ENCODE measurements at regions not wholly inside any gene's neighbourhood (a gene's known extent, or its start where the extent isn't known, plus 50 kb on each side); places are given as distances from the start of the nearest gene placed in this dataset.

DNA sequence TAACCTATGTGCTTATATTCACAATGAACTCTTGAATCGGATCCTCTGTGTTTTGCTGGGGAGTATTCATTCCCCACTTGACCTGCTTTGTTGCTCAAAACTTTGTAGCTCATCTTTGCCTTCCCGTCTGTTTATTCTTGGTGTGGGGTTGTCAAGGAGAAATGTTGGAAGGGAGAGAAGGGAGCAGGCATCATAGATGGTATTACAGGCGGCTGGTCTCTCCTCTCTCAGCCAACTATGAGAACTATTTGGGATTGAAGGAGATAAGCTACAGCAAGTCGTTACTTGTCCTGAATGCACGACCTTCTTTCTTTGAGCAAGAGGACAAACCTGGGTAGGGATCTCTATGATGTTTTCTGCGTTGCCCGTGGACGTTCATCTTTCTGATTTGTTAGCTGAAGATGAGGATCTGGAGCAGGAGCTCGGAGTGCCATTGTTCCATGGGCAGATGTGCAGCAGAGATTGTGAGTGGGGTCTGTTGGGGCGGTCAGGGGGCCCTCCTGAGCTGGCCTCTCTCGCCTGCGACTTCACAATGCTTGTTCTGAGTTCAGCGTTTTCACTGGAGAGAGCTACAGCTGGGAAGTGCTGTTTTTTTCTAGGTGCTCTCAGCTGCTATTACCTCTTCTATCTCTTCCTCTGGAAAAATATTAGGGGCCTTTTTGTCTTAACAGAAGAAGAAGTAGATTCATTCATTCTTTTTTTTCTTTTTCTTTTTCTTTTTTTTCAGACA, 126.9 kb upstream of the KLF6 start:
- DNase-seq (ENCODE audit: low read depth, low spot score), result peak; percentile 55

DNA sequence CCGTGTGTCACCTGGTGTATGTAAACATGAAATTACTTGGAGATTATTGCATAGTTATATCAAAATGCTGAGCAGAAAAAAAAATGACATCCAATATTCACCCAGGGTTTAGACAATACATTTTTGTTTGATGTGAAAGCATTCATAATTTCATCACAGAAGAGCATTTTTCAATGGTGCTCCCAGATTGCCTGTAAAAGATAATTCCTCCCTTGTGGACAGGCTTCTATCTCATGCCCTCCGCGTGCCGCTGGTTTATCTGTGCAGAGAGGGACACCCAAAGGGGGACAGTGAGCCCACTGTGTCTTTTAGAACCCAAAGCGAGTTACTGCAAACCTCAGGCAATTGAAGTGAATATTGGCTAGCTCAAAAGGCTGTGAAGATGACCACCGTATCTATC, 126.2 kb upstream of the KLF6 start:
- DNase-seq (ENCODE audit: low read depth, low spot score), result no peak

DNA sequence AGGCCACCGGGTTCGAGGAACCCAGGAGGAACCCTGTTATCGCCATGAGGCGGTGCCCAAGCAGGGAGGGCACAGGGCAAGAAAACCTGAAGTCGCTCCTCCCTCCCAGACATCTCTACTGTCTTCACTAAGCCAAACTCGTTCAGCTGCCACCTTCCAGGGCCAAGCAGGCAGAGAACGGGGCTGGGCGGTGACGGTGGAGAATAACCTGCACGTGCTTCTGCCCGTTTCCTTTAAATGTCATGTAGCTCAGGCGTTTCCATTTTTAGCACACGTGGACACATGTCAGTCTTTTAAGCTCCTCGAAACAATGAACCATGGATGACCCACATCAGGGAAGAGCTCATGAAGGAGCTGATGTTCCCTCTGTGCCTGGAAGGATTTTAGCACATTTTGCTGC, 124.3 kb upstream of the KLF6 start:
- no peak for DNase-seq (ENCODE audit: low read depth, low spot score)

DNA sequence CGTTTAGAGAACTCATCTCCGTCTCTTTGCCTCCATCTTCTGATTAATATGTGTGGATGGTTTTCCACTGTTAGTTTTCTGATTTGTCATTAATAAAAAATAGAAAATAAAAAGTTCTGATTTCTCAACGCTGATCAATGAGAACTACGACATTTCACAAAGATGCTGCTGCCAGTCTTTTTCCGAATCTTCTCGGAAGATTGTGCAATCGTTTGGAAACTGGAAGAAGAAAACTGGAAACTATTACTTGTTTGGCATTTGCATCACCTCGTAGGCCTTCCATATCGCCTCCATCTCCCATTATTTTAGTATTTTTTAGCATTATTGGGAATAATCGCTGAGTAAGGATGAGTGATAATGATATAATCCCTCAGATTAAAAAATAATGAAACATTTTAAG, 123.2 kb upstream of the KLF6 start:
- no peak for DNase-seq (ENCODE audit: low read depth, low spot score)

DNA sequence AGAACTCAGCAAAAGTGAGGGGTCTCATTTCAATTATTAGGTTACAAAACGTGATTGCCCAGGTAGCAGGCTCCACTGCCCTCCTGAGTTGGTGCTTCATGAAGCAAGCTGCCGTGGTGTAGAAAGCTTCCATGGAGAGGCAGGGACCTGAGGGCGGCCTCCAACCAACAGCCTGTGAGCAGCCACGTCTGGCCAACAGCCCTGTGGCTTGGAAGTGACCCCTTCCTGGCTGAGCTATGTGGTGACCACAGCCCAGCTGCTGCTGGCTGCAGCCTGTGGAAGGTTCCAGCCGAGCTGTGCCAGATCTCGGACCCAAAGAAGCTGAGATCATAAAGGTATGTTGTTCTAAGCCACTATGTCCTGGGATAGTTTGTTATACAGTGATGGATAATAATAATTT, 122.5 kb upstream of the KLF6 start:
- DNase-seq (ENCODE audit: low read depth, low spot score), result peak; percentile 92

DNA sequence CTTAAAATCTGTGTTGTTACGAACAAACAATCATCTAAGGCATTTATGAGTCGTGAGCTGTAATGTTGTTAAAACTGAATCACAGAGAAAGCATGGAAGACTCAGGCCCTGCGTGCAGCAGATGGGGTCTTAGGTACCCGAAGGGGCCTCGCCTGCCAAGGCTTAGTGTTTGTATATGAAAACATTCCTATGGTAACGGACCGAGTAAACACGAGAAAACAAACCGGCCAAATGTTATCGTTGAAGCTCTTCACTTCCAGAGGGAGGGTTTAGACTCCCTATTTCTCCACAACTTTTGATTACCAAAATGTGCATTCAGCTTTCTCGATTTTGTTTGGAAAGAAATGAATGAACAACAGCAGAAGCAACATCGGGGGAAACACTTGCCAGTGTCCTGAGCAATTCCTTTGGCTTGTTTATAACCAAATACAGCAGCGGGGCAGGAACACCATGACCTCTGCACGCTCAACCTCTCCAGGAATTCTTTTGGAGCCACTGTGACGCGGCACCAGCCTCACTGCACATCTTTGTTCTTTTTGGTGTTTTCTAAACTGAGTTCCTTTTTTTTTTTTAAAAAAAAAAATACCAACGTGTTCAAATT, 121.6 kb upstream of the KLF6 start:
- peak; percentile 91 for DNase-seq (ENCODE audit: low read depth, low spot score)

DNA sequence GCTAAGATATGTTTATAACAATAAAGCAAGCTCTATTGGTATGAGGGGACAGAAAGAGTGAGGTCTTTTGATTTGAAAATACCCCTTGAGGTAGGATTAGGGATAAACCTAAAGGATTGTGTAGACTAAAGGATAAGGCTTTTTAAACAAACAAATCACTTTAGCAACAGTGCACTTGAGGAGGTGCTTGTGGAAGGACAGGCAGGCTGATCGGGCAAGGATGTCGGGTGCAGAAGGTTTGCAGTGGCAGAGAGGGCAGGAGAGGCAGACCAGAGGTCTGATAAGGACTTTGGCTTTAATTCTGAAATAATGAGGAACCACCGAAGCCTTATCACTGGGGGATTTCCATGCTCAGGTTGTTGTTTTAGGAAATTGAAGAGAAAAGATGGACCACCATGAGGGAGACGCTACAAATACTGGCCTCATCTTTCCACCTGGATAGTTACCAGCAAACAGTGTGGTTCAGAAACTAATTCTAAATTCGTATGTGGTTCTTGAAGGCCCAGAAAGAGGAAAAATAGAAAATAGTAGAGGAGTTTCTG, 119.5 kb upstream of the KLF6 start:
- no peak for DNase-seq (ENCODE audit: low read depth, low spot score)

DNA sequence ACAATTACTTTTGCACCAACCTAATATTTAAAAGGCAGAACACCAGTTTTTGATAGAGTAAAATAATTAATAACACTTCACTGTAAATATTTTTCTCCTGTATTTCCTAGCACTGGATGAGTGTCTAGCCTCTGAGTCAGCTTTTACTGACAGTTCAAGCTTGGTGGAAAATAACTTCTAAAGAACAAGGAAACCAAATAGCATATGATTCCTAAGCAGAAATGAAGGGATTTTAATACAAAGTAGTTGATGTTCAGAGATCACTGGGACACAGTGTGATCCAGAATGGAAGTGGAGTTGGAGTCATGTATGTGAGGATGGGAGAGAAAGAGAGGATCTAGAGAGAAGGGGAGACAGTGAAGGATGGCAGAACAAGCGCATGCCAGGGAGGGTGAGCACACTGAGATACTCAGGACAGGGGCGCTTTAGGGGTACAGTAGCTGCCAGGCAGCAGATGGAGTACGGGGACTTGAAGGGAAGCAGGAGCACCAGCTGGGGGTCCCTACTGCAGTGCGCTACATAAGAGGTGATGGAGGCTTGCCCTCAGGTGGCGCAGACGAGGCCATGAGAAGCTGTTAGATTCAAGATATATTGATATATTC, 117.9 kb upstream of the KLF6 start:
- peak; percentile 70 for DNase-seq (ENCODE audit: low read depth, low spot score)

DNA sequence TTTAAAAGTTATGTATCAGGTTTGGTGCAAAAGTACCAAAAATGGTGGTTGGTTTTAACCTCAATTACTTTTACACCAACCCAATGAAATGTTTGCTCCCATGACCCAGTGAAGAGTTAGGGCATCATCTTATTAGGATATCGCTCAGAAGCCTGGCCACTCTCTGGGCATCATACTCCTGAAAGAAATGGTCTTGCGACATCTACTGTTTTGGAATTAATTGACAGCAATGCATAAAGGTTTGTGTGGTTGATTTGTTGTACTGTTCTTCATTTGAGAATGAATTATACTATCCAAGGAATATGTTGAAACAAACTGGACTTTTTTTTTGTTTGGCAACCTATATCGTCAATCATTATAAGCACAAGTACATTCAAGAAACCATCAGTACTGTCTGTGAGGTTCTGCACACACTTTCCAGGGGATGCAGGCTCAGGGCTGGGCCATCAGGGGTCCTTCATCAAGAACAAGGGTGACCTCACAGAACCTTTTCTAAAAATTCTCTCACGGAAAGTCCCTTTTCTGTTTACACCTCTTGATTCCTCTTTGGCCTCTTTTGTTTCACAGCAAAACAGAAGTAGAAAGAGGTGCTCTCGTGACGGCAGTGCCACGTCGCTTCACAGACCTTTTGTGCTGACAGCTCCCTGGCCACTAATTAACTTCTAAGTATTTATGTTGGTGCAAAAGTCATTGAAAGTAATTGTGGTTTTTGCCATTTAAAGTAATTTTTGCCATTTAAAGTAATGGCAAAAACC, 117.2 kb upstream of the KLF6 start:
- DNase-seq (ENCODE audit: low read depth, low spot score), result peak; percentile 81

DNA sequence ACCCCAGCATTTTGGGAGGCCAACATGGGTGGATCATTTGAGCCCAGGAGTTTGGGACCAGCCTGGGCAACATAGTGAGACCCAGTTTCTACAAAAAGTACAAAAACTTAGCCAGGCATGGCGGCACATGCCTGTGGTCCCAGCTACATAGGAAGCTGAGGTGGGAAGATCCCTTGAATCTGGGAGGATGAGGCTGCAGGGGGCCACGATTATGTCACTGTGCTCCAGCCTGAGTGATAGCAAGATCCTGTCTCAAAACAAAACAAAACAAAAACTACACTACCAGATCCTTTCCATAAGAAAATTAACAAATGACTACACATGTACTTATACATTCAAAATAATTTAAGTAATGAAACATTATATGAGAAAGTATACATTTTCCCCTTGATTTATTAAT, 116.4 kb upstream of the KLF6 start:
- DNase-seq (ENCODE audit: low read depth, low spot score), result no peak

DNA sequence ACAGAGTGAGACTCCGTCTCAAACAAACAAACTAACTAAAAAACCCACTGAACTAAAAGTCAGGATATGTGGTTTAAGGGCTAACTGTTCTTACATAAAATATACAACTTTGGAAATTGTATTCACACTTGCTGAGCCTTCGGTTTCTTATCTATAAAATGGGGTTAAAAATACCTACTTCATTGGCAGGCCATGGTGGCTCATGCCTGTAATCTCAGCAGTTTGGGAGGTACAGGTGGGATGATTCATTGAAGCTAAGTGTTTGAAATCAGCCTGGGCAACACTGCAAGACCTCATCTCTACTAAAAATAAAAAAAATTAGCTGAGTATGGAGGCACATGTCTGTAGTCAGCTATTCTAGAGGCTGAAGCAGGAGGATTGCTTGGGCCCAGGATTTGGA, 115.4 kb upstream of the KLF6 start:
- no peak for DNase-seq (ENCODE audit: low read depth, low spot score)

DNA sequence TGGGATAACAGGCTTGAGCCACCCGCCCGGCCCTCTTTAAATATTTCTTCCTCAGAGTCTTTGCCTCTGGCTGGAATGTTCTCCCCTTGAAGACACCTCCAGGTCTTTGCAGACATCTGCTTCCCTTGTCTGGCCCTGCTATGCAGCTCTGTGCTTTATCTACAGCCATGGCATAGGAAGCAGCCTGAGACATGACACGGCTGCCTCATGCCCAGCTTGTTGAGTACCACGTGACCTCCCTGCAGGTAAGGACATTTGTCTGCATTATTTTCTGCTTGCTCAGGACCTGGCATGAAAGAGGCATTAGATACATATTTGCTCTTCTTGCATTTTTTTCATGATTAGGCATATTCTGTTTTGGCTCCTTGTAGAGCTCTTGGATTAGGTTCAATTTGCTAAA, 113.8 kb upstream of the KLF6 start:
- no peak for DNase-seq (ENCODE audit: low read depth, low spot score)

DNA sequence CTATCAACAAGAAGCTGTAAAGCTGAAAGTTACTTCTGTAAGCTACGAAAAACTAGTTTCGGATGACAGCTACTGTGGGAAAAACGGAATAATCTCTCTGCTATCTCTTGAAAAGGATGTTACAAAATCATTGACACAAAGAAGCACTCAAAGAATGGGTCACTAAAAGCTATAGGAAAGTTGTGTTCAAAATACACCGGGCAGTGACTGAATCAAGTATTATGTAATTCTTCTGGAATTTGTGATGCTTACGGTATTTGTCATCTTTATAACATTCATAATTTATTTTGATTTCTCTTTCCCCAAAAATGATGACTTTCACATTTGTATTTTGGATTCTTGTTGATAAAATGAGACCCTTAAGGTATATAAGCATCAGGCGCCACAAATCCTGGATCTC, 112.1 kb upstream of the KLF6 start:
- DNase-seq (ENCODE audit: low read depth, low spot score), result peak; percentile 33

DNA sequence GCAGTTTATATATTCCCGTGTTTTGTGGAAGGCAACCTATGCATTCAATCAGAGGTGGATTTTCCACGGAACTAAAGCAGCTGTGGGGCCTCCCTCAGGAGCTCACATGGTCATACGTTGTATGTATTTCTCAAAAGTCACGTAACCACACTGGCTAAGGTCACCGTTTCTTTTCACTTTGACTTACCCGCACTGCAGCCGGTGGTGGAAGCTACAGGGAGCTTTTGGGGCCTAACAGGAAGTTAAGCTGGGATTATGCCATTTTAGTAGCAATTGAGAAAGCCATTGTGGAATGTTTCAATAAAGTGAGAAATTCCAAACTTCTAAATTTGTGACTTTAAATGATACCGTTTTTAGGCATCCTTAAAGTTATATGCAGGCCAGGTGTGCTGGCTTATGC, 111.2 kb upstream of the KLF6 start:
- DNase-seq (ENCODE audit: low read depth, low spot score), result no peak

DNA sequence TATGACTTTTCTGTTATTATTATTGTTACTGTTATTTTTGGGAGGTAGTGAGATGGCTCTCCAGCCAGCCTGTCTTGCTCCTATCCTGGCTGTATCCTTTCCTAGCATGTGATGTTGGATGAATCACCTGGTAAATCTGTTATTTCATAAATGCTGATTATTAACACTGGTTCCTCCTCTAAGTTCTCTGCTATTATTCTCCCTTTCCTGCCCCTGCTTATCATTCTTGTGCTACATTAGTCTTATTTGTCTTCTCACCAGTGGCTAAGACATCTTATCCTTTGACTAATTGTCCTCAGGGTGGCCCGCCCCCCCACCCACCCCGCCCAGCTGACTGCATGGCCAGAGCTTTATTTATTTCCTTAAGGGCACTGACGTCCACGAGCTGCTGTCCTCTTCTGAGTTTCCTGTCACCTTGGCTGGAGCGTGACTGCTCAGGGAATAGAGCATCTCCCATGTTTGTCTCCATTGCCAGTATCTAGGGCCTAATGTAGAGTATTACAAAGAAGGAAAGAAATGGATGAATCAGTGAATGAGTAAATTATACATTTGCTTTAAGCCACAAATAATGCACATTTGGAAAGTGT, 110.1 kb upstream of the KLF6 start:
- DNase-seq (ENCODE audit: low read depth, low spot score), result peak; percentile 15

DNA sequence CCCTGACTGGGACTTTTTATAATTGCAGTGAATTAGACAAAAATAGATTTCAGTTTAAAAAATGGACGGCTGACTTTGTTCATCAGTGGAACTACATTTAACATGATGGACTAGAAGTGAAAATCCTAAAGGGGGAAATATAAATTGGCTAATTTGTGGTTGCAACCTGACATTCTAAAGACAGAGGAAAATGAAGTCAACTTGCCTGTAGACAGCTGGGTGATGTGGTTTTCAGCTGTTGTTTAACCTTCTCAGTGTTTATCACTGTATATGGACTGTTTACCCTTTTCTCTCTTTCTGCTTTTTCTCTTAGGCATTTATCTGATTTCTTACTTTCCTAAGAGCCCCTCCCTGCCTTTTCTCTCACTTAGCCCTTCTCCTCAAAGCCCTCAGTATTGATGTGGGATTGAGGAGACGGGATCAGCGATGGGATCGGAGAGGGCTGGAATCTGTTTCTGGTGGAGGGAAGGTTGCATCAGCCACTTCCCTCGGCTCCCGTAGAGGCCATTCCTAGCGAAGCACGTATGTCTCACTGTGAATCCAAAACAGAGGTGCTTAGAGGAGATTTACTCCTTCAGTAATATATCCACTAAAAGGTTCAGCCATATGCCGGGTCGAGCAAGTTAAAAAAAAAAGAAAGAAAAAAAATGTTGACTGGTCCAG, 109.0 kb upstream of the KLF6 start:
- DNase-seq (ENCODE audit: low read depth, low spot score), result no peak

DNA sequence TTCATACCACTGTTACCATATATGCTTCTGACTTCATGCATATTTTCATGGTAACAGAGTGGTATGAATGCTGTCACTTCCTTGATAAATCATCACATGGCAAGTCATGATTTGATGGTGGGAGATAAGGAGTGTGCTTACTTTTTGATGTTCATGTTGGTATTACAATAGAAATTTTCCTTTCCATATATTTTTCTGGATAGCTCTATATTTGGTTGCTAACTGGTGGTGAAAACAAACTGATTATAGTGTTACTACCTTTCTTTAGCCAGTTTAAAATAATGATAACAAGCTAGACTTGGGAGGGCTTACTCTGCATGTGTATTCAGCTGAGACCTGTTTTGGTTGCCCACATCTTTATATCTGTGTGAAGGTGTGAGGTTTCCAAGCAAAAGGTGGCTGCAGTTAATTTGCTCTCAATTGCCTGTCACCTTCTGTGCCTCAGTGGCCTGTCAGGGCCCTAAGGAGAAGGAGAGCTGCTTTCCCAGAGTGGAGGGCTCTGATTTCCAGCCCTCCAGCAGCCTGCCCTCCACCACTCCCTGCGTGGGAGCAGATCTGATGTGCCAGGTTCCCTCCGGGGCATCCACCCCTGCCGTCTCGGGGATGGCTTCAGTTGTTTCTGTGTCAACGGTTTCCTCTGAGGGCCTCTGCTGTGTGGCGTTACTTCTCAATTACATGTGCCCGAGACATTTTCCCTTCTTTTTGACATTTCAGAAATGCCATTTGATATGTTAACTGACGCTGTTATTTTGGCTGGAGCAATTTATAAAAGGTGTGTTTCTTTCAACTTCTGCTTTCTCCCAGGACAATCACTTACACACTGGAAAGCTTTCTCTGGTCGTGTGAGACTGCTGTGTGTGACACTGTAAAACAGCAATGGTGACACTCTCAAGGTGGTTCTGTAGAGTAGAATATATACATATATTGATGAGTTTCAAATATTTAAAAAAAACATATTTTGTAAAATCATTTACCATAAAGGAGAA, 107.7 kb upstream of the KLF6 start:
- no peak for DNase-seq (ENCODE audit: low read depth, low spot score)

DNA sequence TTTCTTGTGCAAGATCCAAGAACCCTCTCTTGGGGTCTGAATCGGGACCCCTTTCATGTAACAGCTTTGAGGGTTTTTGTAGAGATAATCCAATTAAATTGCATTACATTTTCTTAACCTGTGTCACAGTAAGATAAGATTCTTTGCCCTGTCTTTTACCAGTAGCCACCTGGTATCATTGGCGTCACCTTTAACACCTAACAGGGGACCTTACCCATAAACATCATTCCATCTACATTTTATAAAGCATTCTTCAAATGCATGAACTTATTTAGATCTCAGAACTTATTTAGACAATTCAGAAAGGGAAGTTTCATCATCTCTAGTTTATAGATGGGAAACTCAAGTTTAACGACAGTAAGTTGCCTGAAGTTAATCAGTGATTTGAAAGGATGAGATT, 106.4 kb upstream of the KLF6 start:
- no peak for DNase-seq (ENCODE audit: low read depth, low spot score)

DNA sequence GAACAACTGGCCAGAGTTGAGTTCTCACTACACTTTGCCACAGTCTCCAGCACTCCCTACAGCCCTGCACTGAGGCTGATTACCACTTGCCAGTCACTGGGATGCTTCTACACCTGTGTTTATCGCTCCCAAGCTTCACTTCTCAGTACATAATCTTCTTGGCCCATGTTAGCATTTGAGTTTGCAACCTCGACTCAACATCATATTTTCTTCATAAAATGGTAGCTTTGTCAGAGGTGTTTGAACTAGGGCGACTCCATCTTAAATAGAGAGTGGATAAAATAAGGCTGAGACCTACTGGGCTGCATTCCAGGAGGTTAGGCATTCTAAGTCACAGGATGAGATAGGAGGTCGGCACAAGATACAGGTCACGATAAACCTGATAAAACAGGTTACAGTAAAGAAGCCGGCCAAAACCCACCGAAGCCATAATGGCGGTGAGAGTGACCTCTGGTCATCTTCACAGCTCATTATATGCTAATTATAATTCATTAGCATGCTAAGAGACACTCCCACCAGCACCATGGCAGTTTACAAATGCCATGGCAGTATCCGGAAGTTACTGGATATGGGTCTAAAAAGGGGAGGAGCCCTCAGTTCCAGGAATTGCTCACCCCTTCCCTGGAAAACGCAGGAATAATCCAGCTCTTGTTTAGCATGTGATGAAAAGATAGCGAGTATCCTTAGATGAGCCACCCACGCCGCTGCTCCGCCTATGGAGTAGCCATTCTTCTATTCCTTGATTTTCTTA, 105.8 kb upstream of the KLF6 start:
- no peak for DNase-seq (ENCODE audit: low read depth, low spot score)

Data from astrocyte of the hippocampus (primary cell).